ENCODE measurements at regions not wholly inside any gene's neighbourhood (a gene's known extent, or its start where the extent isn't known, plus 50 kb on each side); places are given as distances from the start of the nearest gene placed in this dataset.

- H3K4me3 ChIP-seq, result no peak overlapping the region
- H3K27me3 ChIP-seq, result no peaks in the 10 kb centered on the region
- no peaks in the 10 kb centered on the region for H4K20me1 ChIP-seq (ENCODE audit: insufficient read depth, poor library complexity, severe bottlenecking)
- no peaks in the 10 kb centered on the region for H3K36me3 ChIP-seq (replicated peaks; ENCODE audit: insufficient read depth, low read depth)
- no peaks in the 10 kb centered on the region for H3K79me2 ChIP-seq
- H3K9me3 ChIP-seq (ENCODE audit: low read depth), result no peaks in the 10 kb centered on the region
- no peak overlapping the region for H2AFZ ChIP-seq
- H3K4me1 ChIP-seq (ENCODE audit: insufficient read depth), result no peaks in the 10 kb centered on the region
- no peak for DNase-seq (ENCODE audit: low spot score)
- H3K9me2 ChIP-seq (replicated peaks; ENCODE audit: insufficient read depth), result no peaks in the 10 kb centered on the region
- no peak for TF ChIP-seq EZH2phosphoT487 (IDR thresholded peaks at IDR 0.05; ENCODE audit: low read depth, severe bottlenecking, unreplicated experiment)
- no peak for TF ChIP-seq CTCF (IDR thresholded peaks at IDR 0.05; ENCODE audit: poor library complexity)
- no peak for TF ChIP-seq EZH2 (IDR thresholded peaks at IDR 0.05; ENCODE audit: borderline replicate concordance)
- H3K4me2 ChIP-seq, result no peak overlapping the region
- H3K27ac ChIP-seq, result no peak overlapping the region
- 67% methylated on average over 1 of the region's 1 CpG for WGBS (ENCODE audit: low lambda C conversion rate, missing lambda C conversion rate)
These were observed 133.8 kb upstream of the HMGA2 start for GRCh38 chr12:65690477-65690876.

- Histone ChIP-seq H3K4me1 (ENCODE audit: insufficient read depth) (no peaks in the 10 kb centered on the region), H3K9me3 (ENCODE audit: low read depth) (no peaks in the 10 kb centered on the region), H3K27ac (no peak overlapping the region), H3K36me3 (replicated peaks; ENCODE audit: insufficient read depth, low read depth) (no peaks in the 10 kb centered on the region), H3K79me2 (no peaks in the 10 kb centered on the region), H3K4me2 (no peak overlapping the region), H3K4me3 (no peak overlapping the region), H3K27me3 (no peaks in the 10 kb centered on the region), H2AFZ (no peak overlapping the region), H3K9me2 (replicated peaks; ENCODE audit: insufficient read depth) (no peaks in the 10 kb centered on the region), H4K20me1 (ENCODE audit: insufficient read depth, poor library complexity, severe bottlenecking) (no peaks in the 10 kb centered on the region)
- DNase-seq (ENCODE audit: low spot score), result no peak
- TF ChIP-seq EZH2 (IDR thresholded peaks at IDR 0.05; ENCODE audit: borderline replicate concordance), result no peak
- TF ChIP-seq CTCF (IDR thresholded peaks at IDR 0.05; ENCODE audit: poor library complexity), result no peak
- no peak for TF ChIP-seq EZH2phosphoT487 (IDR thresholded peaks at IDR 0.05; ENCODE audit: low read depth, severe bottlenecking, unreplicated experiment)
- WGBS (ENCODE audit: low lambda C conversion rate, missing lambda C conversion rate), result 83% methylated on average over 3 of the region's 3 CpGs
These were observed 130.2 kb upstream of the HMGA2 start for GRCh38 chr12:65694130-65694529.

- H3K36me3 ChIP-seq (replicated peaks; ENCODE audit: insufficient read depth, low read depth), result no peaks in the 10 kb centered on the region
- no peak overlapping the region for H3K4me2 ChIP-seq
- DNase-seq (ENCODE audit: low spot score), result peak; percentile 69
- no peaks in the 10 kb centered on the region for H3K9me3 ChIP-seq (ENCODE audit: low read depth)
- 25% methylated on average over 4 of the region's 4 CpGs for WGBS (ENCODE audit: low lambda C conversion rate, missing lambda C conversion rate)
- no peak overlapping the region for H2AFZ ChIP-seq
- no peaks in the 10 kb centered on the region for H3K79me2 ChIP-seq
- no peak overlapping the region for H3K4me3 ChIP-seq
- TF ChIP-seq CTCF (IDR thresholded peaks at IDR 0.05; ENCODE audit: poor library complexity), result no peak
- no peak for TF ChIP-seq EZH2phosphoT487 (IDR thresholded peaks at IDR 0.05; ENCODE audit: low read depth, severe bottlenecking, unreplicated experiment)
- no peak for TF ChIP-seq EZH2 (IDR thresholded peaks at IDR 0.05; ENCODE audit: borderline replicate concordance)
- H4K20me1 ChIP-seq (ENCODE audit: insufficient read depth, poor library complexity, severe bottlenecking), result no peaks in the 10 kb centered on the region
- no peaks in the 10 kb centered on the region for H3K9me2 ChIP-seq (replicated peaks; ENCODE audit: insufficient read depth)
- no peaks in the 10 kb centered on the region for H3K4me1 ChIP-seq (ENCODE audit: insufficient read depth)
- no peaks in the 10 kb centered on the region for H3K27me3 ChIP-seq
- H3K27ac ChIP-seq, result peak overlapping the region; percentile 41
These were observed 129.0 kb upstream of the HMGA2 start for GRCh38 chr12:65695113-65695865.

Data from hepatocyte (in vitro differentiated cells).